Cardiac fibroblast (primary cell): ENCODE measurements at regions not wholly inside any gene's neighbourhood (a gene's known extent, or its start where the extent isn't known, plus 50 kb on each side); places are given as distances from the start of the nearest gene placed in this dataset.

ENCODE experiments used
- DNase-seq, 2 donors: peaks; one replicate each; pipeline versions ENCODE4 v3.0.0 to v3.0.0-alpha.2; 2010; ENCODE audit warnings: low read depth in 2 of 2
- H3K4me3 ChIP-seq, 2 donors: replicated peaks in 1 of 2; 1 replicate in 1 of 2; 2 replicates in 1 of 2; pipeline ENCODE4 v1.5.1; 2011; ENCODE audit warnings: low read depth in 2 of 2, low read length in 2 of 2, mild to moderate bottlenecking in 2 of 2, moderate library complexity in 1 of 2
- CTCF ChIP-seq: IDR thresholded peaks from one replicate; pipeline ENCODE4 v1.5.1; 2011; ENCODE audit warnings: low read depth, mild to moderate bottlenecking, low read length, inconsistent platforms

GRCh38 chr18:51897884-51898283, 442.1 kb upstream of the DCC start:
- no peak for TF ChIP-seq CTCF
- H3K4me3 ChIP-seq: no peak overlapping the region

GRCh38 chr18:51907687-51908597, 432.1 kb upstream of the DCC start:
- no peak for DNase-seq
- no peak for TF ChIP-seq CTCF
- no peak overlapping the region for H3K4me3 ChIP-seq

More at GRCh38 chr18:51897884-51898283, 442.1 kb upstream of the DCC start:
- DNase-seq: no peak

- DNase-seq: no peak
- no peak overlapping the region for H3K4me3 ChIP-seq
- no peak for TF ChIP-seq CTCF
Measured at GRCh38 chr18:51908598-51908944, 431.4 kb upstream of the DCC start.

GRCh38 chr18:51911584-51911983, 428.4 kb upstream of the DCC start:
- no peak overlapping the region for H3K4me3 ChIP-seq
- TF ChIP-seq CTCF: no peak
- no peak for DNase-seq

- H3K4me3 ChIP-seq: no peak overlapping the region
- no peak for DNase-seq
- TF ChIP-seq CTCF: no peak
Measured at GRCh38 chr18:51912381-51912780, 427.6 kb upstream of the DCC start.

- H3K4me3 ChIP-seq: no peak overlapping the region
- DNase-seq: no peak
- no peak for TF ChIP-seq CTCF
Measured at GRCh38 chr18:51915176-51915575, 424.8 kb upstream of the DCC start.
